Loucy (cell line): ENCODE measurements at regions not wholly inside any gene's neighbourhood (a gene's known extent, or its start where the extent isn't known, plus 50 kb on each side); places are given as distances from the start of the nearest gene placed in this dataset.

Experiments used
- H2AFZ ChIP-seq: fragments of 200-600 bp; sonication (generic); 2 replicates; pipeline ENCODE4 v1.6.0; 2016; ENCODE audit warnings: antibody characterized with exemption, mild to moderate bottlenecking, low read length, moderate library complexity
- H3F3A ChIP-seq: fragments of 200-600 bp; 2 replicates; pipeline ENCODE4 v1.6.0; 2016; ENCODE audit warnings: antibody characterized with exemption, low read depth, mild to moderate bottlenecking
- H3K27me3 ChIP-seq: fragments of 200-600 bp; sonication (generic); 2 replicates; pipeline ENCODE4 v1.6.1; 2014; ENCODE audit warnings: low read length, mild to moderate bottlenecking; ENCODE audit not compliant: insufficient read depth, poor library complexity, severe bottlenecking
- H3K36me3 ChIP-seq: fragments of 200-600 bp; sonication (generic); 2 replicates; pipeline ENCODE4 v1.6.1; 2016; ENCODE audit warnings: low read length; ENCODE audit not compliant: insufficient read depth
- H3K4me1 ChIP-seq: fragments of 200-600 bp; sonication (generic); 2 replicates; pipeline ENCODE4 v1.5.1; 2014; ENCODE audit warnings: low read length, mild to moderate bottlenecking; ENCODE audit not compliant: insufficient read depth, poor library complexity, severe bottlenecking
- H3K4me2 ChIP-seq: fragments of 200-600 bp; sonication (generic); 2 replicates; pipeline ENCODE4 v1.6.0; 2014; ENCODE audit warnings: antibody characterized with exemption, low read length, low read depth, mild to moderate bottlenecking; ENCODE audit not compliant: poor library complexity, severe bottlenecking
- H3K4me3 ChIP-seq: fragments of 200-600 bp; sonication (generic); 2 replicates; pipeline ENCODE4 v1.5.1; 2014; ENCODE audit warnings: low read length, mild to moderate bottlenecking, mixed read lengths; ENCODE audit not compliant: poor library complexity, severe bottlenecking
- H3K79me2 ChIP-seq: fragments of 200-600 bp; sonication (generic); 2 replicates; pipeline ENCODE4 v1.6.1; 2014; ENCODE audit warnings: low read length; ENCODE audit not compliant: insufficient read depth
- H3K9ac ChIP-seq: fragments of 200-600 bp; sonication (generic); 2 replicates; pipeline ENCODE4 v1.6.0; 2014; ENCODE audit warnings: mild to moderate bottlenecking, low read depth, low read length, moderate library complexity; ENCODE audit not compliant: poor library complexity, severe bottlenecking
- H3K9me2 ChIP-seq: fragments of 200-600 bp; sonication (generic); replicated peaks from 2 replicates; pipeline ENCODE4 v1.6.1; 2016; ENCODE audit warnings: low read depth, low read length, mixed read lengths
- H3K9me3 ChIP-seq: fragments of 200-600 bp; sonication (generic); 2 replicates; pipeline ENCODE4 v1.6.1; 2014; ENCODE audit warnings: mild to moderate bottlenecking, antibody characterized with exemption, low read length, low read depth; ENCODE audit not compliant: insufficient read depth
- H4K20me1 ChIP-seq: fragments of 200-600 bp; sonication (generic); 2 replicates; pipeline ENCODE4 v1.6.0; 2014; ENCODE audit warnings: antibody characterized with exemption, low read length, mild to moderate bottlenecking; ENCODE audit not compliant: insufficient read depth, poor library complexity, severe bottlenecking
- CTCF ChIP-seq: fragments of 200-600 bp; sonication (generic); conservative IDR thresholded peaks from 2 replicates; pipeline ENCODE4 v1.5.1; 2014; ENCODE audit warnings: mild to moderate bottlenecking, antibody characterized with exemption, low read length
- EZH2phosphoT487 ChIP-seq: fragments of 200-600 bp; IDR thresholded peaks from 2 replicates; pipeline ENCODE4 v1.6.1; 2018; ENCODE audit warnings: antibody characterized with exemption, mild to moderate bottlenecking, moderate library complexity, borderline replicate concordance

DNA sequence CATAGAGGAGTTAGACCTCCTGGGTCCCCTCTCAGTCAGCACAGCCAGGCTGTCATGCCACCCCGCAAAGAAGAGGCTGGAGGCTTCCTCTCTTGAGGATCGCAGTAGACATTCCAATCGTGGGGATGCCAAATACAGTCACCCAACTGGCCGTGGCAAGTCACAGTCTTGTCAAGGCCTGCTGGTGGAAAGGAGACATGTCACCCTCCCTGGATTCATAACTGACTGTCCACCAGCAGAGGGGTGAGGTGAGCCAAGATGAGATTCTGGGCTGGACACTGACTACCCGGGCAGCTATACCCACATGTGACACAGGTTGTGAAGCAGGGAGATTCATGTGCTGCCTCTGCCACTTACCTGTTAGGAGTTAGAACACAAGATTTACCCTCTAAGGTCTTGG, 123.5 kb upstream of the NGF start:
- Histone ChIP-seq H3K4me2 (peak overlapping the region; percentile 62), H3K4me1 (peaks cover 47% of the 10 kb centered on the region), H3K79me2 (no peaks in the 10 kb centered on the region), H3K4me3 (peak overlapping the region; percentile 58), H3K9me2 (no peaks in the 10 kb centered on the region), H3K9me3 (no peaks in the 10 kb centered on the region), H3K27me3 (no peaks in the 10 kb centered on the region), H3F3A (no peaks in the 10 kb centered on the region), H4K20me1 (no peaks in the 10 kb centered on the region), H3K36me3 (no peaks in the 10 kb centered on the region), H2AFZ (no peak overlapping the region), H3K9ac (peak overlapping the region; percentile 55)
- TF ChIP-seq EZH2phosphoT487 (no peak), CTCF (peak; percentile 36; the same call in 1 of the 2 replicates)

DNA sequence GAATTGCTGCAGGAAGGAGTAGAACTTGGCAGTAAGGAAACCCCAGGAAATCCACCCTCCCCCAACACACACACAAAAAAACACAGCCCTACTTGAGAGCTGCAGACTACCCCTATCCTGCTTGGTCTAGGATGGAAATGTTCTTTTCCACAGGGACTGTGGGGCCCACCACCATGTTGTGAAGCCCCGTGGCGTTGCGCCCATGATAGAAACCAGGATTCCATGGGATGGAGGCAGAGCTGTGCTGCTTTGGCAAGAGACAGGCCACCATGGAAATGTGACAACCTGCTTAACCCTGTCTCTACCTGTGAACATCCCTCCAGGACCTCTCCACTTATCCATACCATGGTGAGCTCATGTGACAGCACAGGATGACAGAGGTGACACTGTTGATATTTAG, 121.1 kb upstream of the NGF start:
- TF ChIP-seq CTCF (no peak), EZH2phosphoT487 (no peak)
- no peaks in the 10 kb centered on the region for H3K9me2 ChIP-seq
- H3K36me3 ChIP-seq: no peaks in the 10 kb centered on the region
- H4K20me1 ChIP-seq: no peaks in the 10 kb centered on the region
- H3K4me1 ChIP-seq: peaks cover 47% of the 10 kb centered on the region
- no peak overlapping the region for H3K4me3 ChIP-seq
- H3K79me2 ChIP-seq: no peaks in the 10 kb centered on the region
- no peaks in the 10 kb centered on the region for H3F3A ChIP-seq
- H3K27me3 ChIP-seq: no peaks in the 10 kb centered on the region
- no peak overlapping the region for H3K9ac ChIP-seq
- H3K9me3 ChIP-seq: no peaks in the 10 kb centered on the region
- H2AFZ ChIP-seq: no peak overlapping the region
- peak overlapping the region; percentile 62 for H3K4me2 ChIP-seq

DNA sequence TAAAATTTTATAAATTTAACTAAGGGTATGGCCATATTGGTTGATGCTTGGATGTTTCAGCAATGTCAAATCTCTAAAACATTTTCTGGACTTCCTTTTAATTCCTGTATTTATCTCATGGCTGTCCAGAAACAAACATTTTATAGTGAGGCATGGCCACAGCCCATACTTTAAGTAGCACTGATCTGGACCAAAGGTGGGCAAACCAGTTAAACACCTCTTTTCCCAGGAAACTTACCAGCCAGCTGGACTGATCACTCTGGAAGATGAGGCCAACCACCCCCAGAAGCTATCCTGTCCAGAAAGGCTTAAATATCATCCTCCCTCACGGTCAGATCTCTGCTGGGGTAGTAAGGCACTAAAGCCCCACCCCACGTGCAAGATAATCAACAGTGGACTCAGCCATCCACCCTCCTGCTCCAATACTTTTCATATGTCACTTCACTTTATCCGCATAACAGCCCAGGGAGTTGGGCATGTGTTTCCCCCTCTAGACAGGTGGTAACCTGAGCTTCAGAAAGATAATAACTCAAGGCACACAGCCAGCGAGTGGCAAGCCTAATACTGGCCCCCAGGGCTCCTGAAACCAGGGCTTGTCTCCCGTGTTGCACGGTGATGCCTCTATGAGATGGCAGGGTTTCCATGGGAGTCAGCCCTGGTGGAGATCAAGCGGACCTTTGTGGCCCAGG, 120.5 kb upstream of the NGF start:
- H4K20me1 ChIP-seq: no peaks in the 10 kb centered on the region
- H3K4me2 ChIP-seq: peak overlapping the region; percentile 62
- no peak overlapping the region for H3K9ac ChIP-seq
- H3K4me3 ChIP-seq: no peak overlapping the region
- H3K27me3 ChIP-seq: no peaks in the 10 kb centered on the region
- H3K79me2 ChIP-seq: no peaks in the 10 kb centered on the region
- H3F3A ChIP-seq: no peaks in the 10 kb centered on the region
- H3K9me2 ChIP-seq: no peaks in the 10 kb centered on the region
- peaks cover 53% of the 10 kb centered on the region for H3K4me1 ChIP-seq
- H3K36me3 ChIP-seq: no peaks in the 10 kb centered on the region
- H2AFZ ChIP-seq: no peak overlapping the region
- H3K9me3 ChIP-seq: no peaks in the 10 kb centered on the region
- TF ChIP-seq EZH2phosphoT487 (no peak), CTCF (no peak)
